Neutrophil (primary cell): ENCODE measurements at regions not wholly inside any gene's neighbourhood (a gene's known extent, or its start where the extent isn't known, plus 50 kb on each side); places are given as distances from the start of the nearest gene placed in this dataset.
"Not testable (repeated sequence)": the region's sequence is repeated elsewhere in the genome, so short reads cannot be mapped to it uniquely, and the experiment has no call there.

Experiments used
- H3K27ac ChIP-seq: fragments of 200-600 bp; sonication (generic); 2 replicates; pipeline ENCODE4 v1.5.1; 2016; ENCODE audit warnings: mild to moderate bottlenecking, moderate library complexity
- H3K27me3 ChIP-seq: fragments of 200-600 bp; sonication (generic); 2 replicates; pipeline ENCODE4 v1.6.0; 2016; ENCODE audit warnings: mild to moderate bottlenecking
- H3K36me3 ChIP-seq: fragments of 200-600 bp; sonication (generic); 2 replicates; pipeline ENCODE4 v1.5.1; 2017
- H3K4me1 ChIP-seq, 2 experiments: fragments of 200-600 bp in 1 of 2; sonication (generic) in 1 of 2; 1 replicate in 1 of 2; 2 replicates in 1 of 2; pipeline versions ENCODE4 v1.5.1 to v1.6.1; 2013 to 2016; ENCODE audit warnings: low read depth in 1 of 2, low read length in 1 of 2, mild to moderate bottlenecking in 1 of 2, moderate library complexity in 1 of 2; ENCODE audit not compliant: control insufficient read depth in 1 of 2, insufficient read depth in 1 of 2
- H3K4me3 ChIP-seq, 2 experiments: fragments of 200-600 bp in 1 of 2; sonication (generic) in 1 of 2; 1 replicate in 1 of 2; 2 replicates in 1 of 2; pipeline ENCODE4 v1.5.1; 2013 to 2016; ENCODE audit warnings: low read depth in 1 of 2, low read length in 1 of 2, mild to moderate bottlenecking in 1 of 2, moderate library complexity in 1 of 2
- H3K9me3 ChIP-seq: fragments of 200-600 bp; sonication (generic); 2 replicates; pipeline ENCODE4 v1.5.1; 2016
- TF ChIP-seq, protein P1 (sequence below): fragments of 200-600 bp; sonication (generic); IDR thresholded peaks from 2 replicates; pipeline ENCODE4 v1.5.1; 2016; ENCODE audit warnings: antibody characterized with exemption

DNA sequence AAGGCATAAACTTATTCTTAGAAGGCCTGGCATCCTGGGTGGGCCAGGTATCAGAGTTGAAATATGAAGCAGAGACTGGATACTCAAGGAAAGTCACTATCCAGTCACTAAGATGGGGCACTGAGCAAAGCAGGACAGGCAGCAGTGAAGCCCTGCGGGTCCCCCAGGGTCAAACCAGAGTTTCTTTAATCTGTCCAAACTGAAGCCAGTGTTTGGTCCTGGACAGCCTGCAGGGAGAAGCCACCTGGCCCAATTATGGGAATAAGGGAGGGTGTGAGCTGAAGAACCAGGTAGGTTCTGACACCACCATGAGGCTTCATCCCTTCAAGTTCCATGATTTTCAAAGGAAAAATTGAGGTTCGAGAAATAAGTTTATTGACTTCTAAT lies 109.7 kb upstream of the FOXN2 start:
- Histone ChIP-seq H3K9me3 (no peaks in the 10 kb centered on the region), H3K4me1 (peaks cover 31 to 32% of the 10 kb centered on the region in 2 experiments), H3K36me3 (no peaks in the 10 kb centered on the region), H3K4me3 (no peak overlapping the region), H3K27ac (no peak overlapping the region), H3K27me3 (no peaks in the 10 kb centered on the region)
- TF ChIP-seq, protein P1, sequence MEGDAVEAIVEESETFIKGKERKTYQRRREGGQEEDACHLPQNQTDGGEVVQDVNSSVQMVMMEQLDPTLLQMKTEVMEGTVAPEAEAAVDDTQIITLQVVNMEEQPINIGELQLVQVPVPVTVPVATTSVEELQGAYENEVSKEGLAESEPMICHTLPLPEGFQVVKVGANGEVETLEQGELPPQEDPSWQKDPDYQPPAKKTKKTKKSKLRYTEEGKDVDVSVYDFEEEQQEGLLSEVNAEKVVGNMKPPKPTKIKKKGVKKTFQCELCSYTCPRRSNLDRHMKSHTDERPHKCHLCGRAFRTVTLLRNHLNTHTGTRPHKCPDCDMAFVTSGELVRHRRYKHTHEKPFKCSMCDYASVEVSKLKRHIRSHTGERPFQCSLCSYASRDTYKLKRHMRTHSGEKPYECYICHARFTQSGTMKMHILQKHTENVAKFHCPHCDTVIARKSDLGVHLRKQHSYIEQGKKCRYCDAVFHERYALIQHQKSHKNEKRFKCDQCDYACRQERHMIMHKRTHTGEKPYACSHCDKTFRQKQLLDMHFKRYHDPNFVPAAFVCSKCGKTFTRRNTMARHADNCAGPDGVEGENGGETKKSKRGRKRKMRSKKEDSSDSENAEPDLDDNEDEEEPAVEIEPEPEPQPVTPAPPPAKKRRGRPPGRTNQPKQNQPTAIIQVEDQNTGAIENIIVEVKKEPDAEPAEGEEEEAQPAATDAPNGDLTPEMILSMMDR, result no peak

DNA sequence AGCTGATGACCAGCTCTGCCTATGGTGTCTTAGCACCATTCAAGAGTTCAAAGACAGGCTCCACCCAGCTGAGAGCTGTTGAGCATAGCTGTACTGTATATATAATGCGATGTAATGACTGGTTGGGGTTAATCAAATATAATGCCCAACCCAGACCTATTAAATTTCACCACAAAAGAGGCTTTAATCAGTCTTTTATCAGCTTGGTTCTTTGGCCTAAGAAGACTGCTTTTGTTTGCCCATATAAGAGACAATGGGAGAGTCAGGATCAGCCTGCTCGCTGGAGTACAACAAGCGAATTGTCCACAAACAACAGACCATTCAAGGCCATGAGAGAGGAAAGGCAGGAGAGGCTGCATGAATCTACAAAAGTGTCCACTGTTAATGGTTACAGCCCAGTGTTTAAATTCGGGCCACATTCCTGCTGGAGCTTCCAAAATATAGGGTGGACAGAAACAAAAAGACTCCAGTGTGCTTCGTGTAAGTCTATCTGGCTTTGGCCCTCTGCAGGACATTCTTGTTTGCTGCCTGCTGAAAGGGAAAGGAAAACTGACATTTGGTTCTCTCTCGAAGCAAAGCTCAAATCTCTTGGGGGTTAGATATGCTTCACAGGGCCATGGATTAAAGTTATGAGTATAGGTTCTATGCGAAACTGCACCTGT lies 109.2 kb upstream of the FOXN2 start:
- Histone ChIP-seq H3K27ac (no peak overlapping the region), H3K36me3 (no peaks in the 10 kb centered on the region), H3K9me3 (no peaks in the 10 kb centered on the region), H3K4me3 (no peak overlapping the region), H3K27me3 (no peaks in the 10 kb centered on the region), H3K4me1 (peaks cover 31 to 32% of the 10 kb centered on the region in 2 experiments)
- TF ChIP-seq, protein P1, result no peak

DNA sequence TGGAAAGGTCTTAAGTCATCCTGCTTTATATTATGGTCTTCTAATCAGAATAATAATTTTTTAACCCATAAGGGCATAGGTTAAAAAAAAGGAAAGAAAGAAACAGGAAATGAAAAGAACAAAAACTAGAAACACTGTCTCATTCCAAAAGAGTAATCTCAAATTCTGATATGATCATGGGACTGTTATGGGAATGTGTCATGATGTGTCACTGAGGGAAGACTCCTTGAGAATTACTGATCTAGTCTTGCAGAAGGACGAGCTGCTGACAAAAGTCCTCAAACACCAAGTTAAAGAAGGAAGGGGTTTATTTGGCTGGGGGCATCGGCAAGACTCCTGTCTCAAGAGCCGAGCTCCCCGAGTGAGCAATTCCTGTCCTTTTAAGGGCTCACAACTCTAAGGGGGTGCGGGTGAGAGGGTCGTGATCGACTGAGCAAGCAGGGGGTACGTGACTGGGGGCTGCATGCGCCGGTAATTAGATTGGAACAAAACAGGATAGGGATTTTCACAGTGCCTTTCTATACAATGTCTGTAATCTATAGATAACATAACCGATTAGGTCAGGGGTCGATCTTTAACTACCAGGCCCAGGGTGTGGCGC lies 108.3 kb upstream of the FOXN2 start:
- H3K4me3 ChIP-seq, H3K27me3 ChIP-seq, H3K27ac ChIP-seq, H3K9me3 ChIP-seq, H3K36me3 ChIP-seq: not testable (repeated sequence)
- H3K4me1 ChIP-seq, result peaks cover 31 to 32% of the 10 kb centered on the region in 2 experiments

DNA sequence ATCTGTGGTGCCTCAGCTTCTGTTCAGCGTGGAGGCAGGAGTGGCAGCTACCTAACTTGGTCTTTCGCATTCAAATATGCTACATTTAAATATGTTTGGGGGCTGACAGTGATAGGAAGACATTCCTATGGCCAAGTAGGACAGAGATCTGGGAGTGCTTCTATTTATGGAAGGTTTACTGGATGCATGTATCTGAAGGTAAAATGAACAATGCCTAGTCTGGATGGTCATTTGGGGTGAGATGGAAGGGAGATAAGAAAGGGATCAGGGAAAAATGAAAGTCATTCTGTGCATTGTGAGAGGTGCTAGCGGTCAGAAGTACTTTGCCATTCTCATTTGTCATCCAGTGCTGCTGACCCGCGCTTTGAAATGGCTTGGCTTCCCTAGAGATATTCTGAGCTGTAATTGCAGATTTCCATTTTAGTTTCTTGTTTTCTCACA lies 107.3 kb upstream of the FOXN2 start:
- H3K27ac ChIP-seq, result peak overlapping the region; percentile 49
- H3K27me3 ChIP-seq, result no peaks in the 10 kb centered on the region
- TF ChIP-seq, protein P1, result no peak
- H3K4me3 ChIP-seq, result no peak overlapping the region
- H3K9me3 ChIP-seq, result no peaks in the 10 kb centered on the region
- H3K36me3 ChIP-seq, result no peaks in the 10 kb centered on the region
- H3K4me1 ChIP-seq, result peaks cover 31 to 32% of the 10 kb centered on the region in 2 experiments

DNA sequence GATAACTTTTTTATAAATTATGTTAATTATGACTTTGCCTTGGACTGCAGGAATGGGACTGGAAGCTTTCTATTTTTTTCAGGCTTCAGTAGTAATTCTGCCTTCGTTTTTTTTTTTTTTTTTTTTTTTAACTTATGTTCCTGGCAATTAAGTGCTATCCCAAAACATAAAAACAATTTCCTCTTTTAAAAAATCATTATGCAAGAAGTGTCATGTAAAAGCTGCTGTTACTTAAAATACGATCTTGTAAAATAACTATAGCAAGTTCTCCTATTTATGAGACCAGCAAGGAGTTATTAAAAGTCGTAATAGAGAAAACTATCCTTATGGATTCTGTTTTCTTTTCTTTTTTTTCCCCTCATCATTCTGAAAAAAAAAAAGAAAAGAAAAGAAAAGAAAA lies 106.6 kb upstream of the FOXN2 start:
- TF ChIP-seq, protein P1, result no peak
- H3K36me3 ChIP-seq, result no peaks in the 10 kb centered on the region
- no peak overlapping the region for H3K4me3 ChIP-seq
- H3K27me3 ChIP-seq, result no peaks in the 10 kb centered on the region
- H3K27ac ChIP-seq, result peak overlapping the region; percentile 49
- H3K4me1 ChIP-seq, result peaks cover 31 to 32% of the 10 kb centered on the region in 2 experiments
- no peaks in the 10 kb centered on the region for H3K9me3 ChIP-seq

DNA sequence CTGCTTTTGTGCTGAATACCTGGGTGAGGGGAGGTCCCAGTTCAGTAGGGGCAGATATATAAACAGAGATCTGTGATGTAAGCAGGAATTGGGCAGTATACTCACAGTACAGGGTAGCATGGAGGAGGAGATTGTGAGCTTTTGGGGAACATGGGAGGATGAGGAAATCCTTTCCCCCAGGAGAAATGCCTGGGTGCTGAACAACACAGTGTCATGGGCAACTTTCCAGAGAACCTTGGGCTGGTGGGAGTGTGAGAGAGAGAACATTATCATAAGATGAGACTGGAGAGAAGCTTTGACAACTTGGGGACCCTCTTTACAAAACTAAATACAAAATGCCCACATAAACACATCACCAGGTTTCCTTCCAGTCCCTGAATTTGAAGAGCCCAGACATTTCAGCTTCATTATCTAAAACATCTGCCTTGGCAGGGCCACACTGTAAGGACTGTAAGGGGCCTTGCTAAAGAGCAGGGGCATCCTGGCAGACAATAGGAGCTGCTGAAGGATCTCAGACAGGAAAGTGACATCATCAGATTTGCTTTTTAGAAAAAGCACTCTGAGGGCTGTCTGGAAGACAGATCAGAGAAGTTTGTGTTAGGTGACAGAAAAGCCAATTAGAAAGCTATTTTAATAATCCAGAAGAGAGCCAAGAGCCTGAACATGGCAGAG lies 105.1 kb upstream of the FOXN2 start:
- Histone ChIP-seq H3K27ac (peak overlapping the region; percentile 49), H3K4me1 (peaks cover 31 to 32% of the 10 kb centered on the region in 2 experiments), H3K4me3 (no peak overlapping the region), H3K36me3 (no peaks in the 10 kb centered on the region), H3K9me3 (no peaks in the 10 kb centered on the region), H3K27me3 (no peaks in the 10 kb centered on the region)
- TF ChIP-seq, protein P1, result no peak
